Fibroblast of the aortic adventitia (primary cell): ENCODE measurements at regions not wholly inside any gene's neighbourhood (a gene's known extent, or its start where the extent isn't known, plus 50 kb on each side); places are given as distances from the start of the nearest gene placed in this dataset.

Experiments used
- DNase-seq: peaks from one replicate; pipeline ENCODE4 v3.0.0-alpha.2; 2010; ENCODE audit warnings: low read depth
- H3K4me3 ChIP-seq: 2 replicates; pipeline ENCODE4 v1.5.1; 2011; ENCODE audit warnings: low read depth, mild to moderate bottlenecking, control low read depth, low read length, moderate library complexity
- CTCF ChIP-seq: IDR thresholded peaks from 2 replicates; pipeline ENCODE4 v1.5.1; 2011; ENCODE audit warnings: mild to moderate bottlenecking, low read length, control low read depth, inconsistent platforms; ENCODE audit not compliant: insufficient read depth

- TF ChIP-seq CTCF = no peak
- DNase-seq = no peak
- H3K4me3 ChIP-seq = no peak overlapping the region
Observed at GRCh38 chr7:34333925-34334324, 324.1 kb upstream of the NPSR1 start.

- no peak for TF ChIP-seq CTCF
- DNase-seq = no peak
- no peak overlapping the region for H3K4me3 ChIP-seq
Observed at GRCh38 chr7:34337163-34337562, 320.9 kb upstream of the NPSR1 start.

- no peak for DNase-seq
- no peak for TF ChIP-seq CTCF
- H3K4me3 ChIP-seq = no peak overlapping the region
Observed at GRCh38 chr7:34338961-34339526, 319.0 kb upstream of the NPSR1 start.

GRCh38 chr7:34341326-34341725 lies 316.7 kb upstream of the NPSR1 start:
- no peak for DNase-seq
- H3K4me3 ChIP-seq = no peak overlapping the region
- TF ChIP-seq CTCF = no peak

GRCh38 chr7:34342387-34342786 lies 315.6 kb upstream of the NPSR1 start:
- TF ChIP-seq CTCF = no peak
- no peak overlapping the region for H3K4me3 ChIP-seq
- no peak for DNase-seq

- no peak for DNase-seq
- H3K4me3 ChIP-seq = no peak overlapping the region
- no peak for TF ChIP-seq CTCF
Observed at GRCh38 chr7:34343667-34344066, 314.4 kb upstream of the NPSR1 start.

GRCh38 chr7:34354011-34354410 lies 304.0 kb upstream of the NPSR1 start:
- no peak for DNase-seq
- TF ChIP-seq CTCF = no peak
- H3K4me3 ChIP-seq = no peak overlapping the region
